Small intestine (tissue), 7 donors: ENCODE measurements at regions not wholly inside any gene's neighbourhood (a gene's known extent, or its start where the extent isn't known, plus 50 kb on each side); places are given as distances from the start of the nearest gene placed in this dataset.

Source experiments
- DNase-seq, 2 donors: peaks; one replicate each; pipeline versions ENCODE4 v3.0.0 to v3.0.0-alpha.2; 2013
- FAIRE-seq: peaks from 2 replicates; lab custom pipeline; 2012; peaks lifted over from hg19 to GRCh38; lab: Jason Lieb, UNC
- H3K27ac ChIP-seq, 3 donors: one replicate each; pipeline ENCODE4 v1.5.1; 2013; ENCODE audit warnings: low read length in 2 of 3, mild to moderate bottlenecking in 2 of 3, control low read depth in 1 of 3, inconsistent platforms in 1 of 3, low read depth in 1 of 3, moderate library complexity in 1 of 3
- H3K27me3 ChIP-seq, 3 donors: one replicate each; pipeline ENCODE4 v1.6.1; 2013; ENCODE audit warnings: low read length in 3 of 3, inconsistent platforms in 1 of 3; ENCODE audit not compliant: control insufficient read depth in 3 of 3, insufficient read depth in 3 of 3
- H3K36me3 ChIP-seq, 3 donors: one replicate each; pipeline ENCODE4 v1.6.1; 2013; ENCODE audit warnings: low read length in 3 of 3, inconsistent platforms in 1 of 3, low read depth in 1 of 3, mild to moderate bottlenecking in 1 of 3, moderate library complexity in 1 of 3; ENCODE audit not compliant: control insufficient read depth in 3 of 3, insufficient read depth in 2 of 3
- H3K4me1 ChIP-seq, 3 donors: one replicate each; pipeline ENCODE4 v1.6.1; 2013; ENCODE audit warnings: low read length in 2 of 3, inconsistent platforms in 1 of 3, low read depth in 1 of 3, mild to moderate bottlenecking in 1 of 3, moderate library complexity in 1 of 3; ENCODE audit not compliant: control insufficient read depth in 3 of 3, insufficient read depth in 2 of 3
- H3K4me3 ChIP-seq, 3 donors: one replicate each; pipeline ENCODE4 v1.5.1; 2013; ENCODE audit warnings: low read length in 3 of 3, control low read depth in 1 of 3, inconsistent platforms in 1 of 3, low read depth in 1 of 3, mild to moderate bottlenecking in 1 of 3, moderate library complexity in 1 of 3
- H3K9me3 ChIP-seq, 2 donors: one replicate each; pipeline ENCODE4 v1.6.1; 2013; ENCODE audit warnings: low read depth in 1 of 2, low read length in 1 of 2; ENCODE audit not compliant: control insufficient read depth in 2 of 2, insufficient read depth in 1 of 2
- WGBS, 3 donors: extraction: QIAGEN DNeasy Blood & Tissue Kit; methylation state at CpG; one replicate each; pipeline ENCODE4 v1.1.7; 2013; 5-methylcytosine and 5-hydroxymethylcytosine counted together
- donor health status: healthy with polysubstance abuse.
- donor health status: control.
- donor health status: control.
- donor health status: Bipolar disorder and iron deficiency.
- donor health status: healthy.

DNA sequence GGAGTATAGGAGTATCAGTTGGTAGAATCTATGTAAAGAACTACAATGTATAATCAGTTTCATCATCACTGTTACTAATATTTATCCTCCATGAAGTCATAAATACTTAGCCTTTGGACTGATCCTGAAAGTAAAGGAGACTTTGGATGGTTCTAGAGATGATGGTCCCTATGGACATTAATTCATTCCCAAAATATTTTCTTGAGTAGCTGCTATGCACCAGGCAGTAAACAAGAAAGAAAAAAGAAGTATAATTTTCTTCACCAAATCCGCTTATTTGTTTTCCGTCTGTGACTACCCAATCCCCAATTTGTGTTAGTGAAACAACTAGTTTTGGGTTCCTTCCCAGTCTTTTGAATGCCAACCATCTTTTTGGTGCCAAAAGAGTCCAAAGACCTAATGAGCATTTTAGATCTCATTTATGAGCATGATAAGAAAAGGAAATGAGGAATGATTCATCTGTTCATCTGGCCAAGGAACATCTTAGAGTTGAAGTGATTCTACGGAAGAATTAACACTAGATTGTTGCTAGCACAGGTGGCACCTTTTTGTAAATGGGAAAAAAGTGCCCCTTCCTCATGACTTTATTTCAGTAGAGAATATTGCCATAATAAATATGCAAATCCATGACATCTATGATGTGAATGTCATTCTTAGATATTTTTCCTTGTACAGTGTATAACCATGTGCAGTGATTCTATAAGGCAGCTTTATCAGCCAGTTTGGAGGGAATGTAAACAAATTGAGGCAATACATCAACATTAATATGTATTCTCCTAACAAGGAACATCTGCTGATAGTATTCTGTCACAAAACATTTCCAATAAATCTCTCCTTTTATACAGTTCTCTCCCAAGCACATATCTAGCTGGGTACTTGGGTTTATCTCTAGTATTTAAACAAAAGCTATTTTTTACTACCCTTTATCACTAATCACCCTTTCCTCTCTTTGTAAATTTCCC is 85.1 kb upstream of the CCDC91 start:
- Histone ChIP-seq H3K27ac (no peak overlapping the region), H3K36me3 (no peaks in the 10 kb centered on the region), H3K4me1 (no peaks in the 10 kb centered on the region), H3K4me3 (no peak overlapping the region), H3K27me3 (no peaks in the 10 kb centered on the region), H3K9me3 (no peaks in the 10 kb centered on the region)
- FAIRE-seq, result no peak
- DNase-seq, result no peak
- WGBS, 3 donors, result 72 to 86% (median 80%) methylated on average over 3 of the region's 3 CpGs

DNA sequence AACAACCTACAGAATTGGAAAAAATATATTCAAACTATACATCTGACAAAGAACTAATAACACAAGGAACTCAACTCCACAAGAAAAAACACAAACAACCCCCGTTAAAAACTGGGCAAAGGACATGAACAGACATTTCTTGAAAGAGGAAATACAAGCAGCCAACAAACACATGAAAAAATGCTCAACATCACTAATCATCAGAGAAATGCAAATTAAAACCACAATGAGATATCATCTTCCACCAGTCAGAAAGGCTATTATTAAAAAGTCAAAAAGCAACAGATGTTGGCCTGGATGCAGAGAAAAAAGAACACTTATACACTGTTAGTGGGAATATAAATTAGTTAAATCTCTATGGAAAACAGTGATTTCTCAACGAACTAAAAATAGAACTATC is 82.6 kb upstream of the CCDC91 start:
- Histone ChIP-seq H3K27me3 (no peaks in the 10 kb centered on the region), H3K9me3 (no peaks in the 10 kb centered on the region), H3K36me3 (no peaks in the 10 kb centered on the region), H3K4me3 (no peak overlapping the region), H3K4me1 (no peaks in the 10 kb centered on the region), H3K27ac (no peak overlapping the region)
- no peak for FAIRE-seq
- 60 to 69% (median 64%) methylated on average over 2 of the region's 2 CpGs for WGBS, 3 donors
- DNase-seq, result no peak

DNA sequence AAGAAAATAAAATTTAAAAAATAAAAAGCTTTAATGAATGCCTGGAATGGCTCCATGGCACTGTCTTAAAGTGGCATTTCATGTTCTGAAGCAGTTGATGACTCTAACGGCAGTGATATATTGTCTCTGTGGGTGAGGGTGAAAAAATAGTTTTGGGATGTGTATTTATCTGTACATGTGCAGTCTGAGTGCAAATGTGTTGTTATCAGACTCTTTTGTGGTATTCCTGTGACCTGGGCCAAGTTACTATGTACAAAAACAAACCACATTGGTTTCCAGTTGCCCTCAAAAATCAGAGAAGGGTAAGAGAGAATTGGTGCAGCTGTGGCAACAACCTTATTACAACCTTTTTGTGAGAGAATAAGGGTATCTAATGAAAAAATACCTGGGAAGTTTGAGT is 81.7 kb upstream of the CCDC91 start:
- Histone ChIP-seq H3K36me3 (no peaks in the 10 kb centered on the region), H3K27me3 (no peaks in the 10 kb centered on the region), H3K4me1 (no peaks in the 10 kb centered on the region), H3K27ac (no peak overlapping the region), H3K9me3 (no peaks in the 10 kb centered on the region), H3K4me3 (no peak overlapping the region)
- WGBS, 3 donors, result 70 to 85% (median 71%) methylated on average over 1 of the region's 1 CpG
- DNase-seq (no peak), FAIRE-seq (no peak)

DNA sequence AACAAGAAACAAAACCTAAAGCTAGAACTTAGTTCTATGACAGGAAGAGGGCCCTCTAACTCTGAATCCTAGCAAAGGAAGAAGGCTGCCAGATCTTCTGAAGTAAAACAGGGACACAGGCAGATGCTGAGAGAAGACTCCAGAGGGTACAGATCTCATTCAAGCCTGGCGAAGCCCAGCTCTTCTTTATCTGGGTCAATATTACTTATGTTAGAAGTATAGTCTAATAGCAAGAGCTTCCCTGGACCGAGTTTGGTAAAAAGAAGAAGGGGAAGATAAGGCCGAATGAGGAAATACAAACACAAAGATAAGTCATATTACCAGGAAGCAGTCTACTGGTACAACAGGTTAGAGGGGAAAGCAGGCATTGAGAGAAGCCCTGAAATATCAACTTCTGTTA is 79.9 kb upstream of the CCDC91 start:
- H3K4me1 ChIP-seq, result no peaks in the 10 kb centered on the region
- H3K36me3 ChIP-seq, result no peaks in the 10 kb centered on the region
- no peak for DNase-seq
- H3K4me3 ChIP-seq, result no peak overlapping the region
- H3K9me3 ChIP-seq, result no peaks in the 10 kb centered on the region
- H3K27me3 ChIP-seq, result no peaks in the 10 kb centered on the region
- no peak overlapping the region for H3K27ac ChIP-seq
- FAIRE-seq, result no peak
- WGBS, 3 donors, result 24 to 48% (median 34%) methylated on average over 3 of the region's 3 CpGs

DNA sequence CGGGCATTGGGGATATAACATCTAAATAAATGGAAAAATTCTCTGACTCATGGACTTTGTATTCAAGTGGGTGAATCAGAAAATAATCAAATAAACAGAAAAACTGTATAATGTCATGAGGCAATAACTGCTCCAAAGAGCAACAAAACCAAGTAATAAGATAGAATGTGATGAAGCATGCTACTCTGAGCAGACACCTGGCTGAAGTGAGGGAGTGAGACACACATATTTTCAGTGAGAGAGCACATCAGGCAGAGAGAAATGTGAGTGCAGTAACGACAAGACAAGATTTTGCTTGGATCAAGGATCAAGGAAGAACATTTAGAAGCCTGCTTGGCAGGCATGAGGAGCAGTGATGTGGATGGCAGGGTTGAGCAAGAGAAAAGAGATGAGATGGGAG is 75.8 kb upstream of the CCDC91 start:
- no peaks in the 10 kb centered on the region for H3K36me3 ChIP-seq
- no peaks in the 10 kb centered on the region for H3K27me3 ChIP-seq
- 57 to 73% (median 61%) methylated on average over 2 of the region's 2 CpGs for WGBS, 3 donors
- no peaks in the 10 kb centered on the region for H3K9me3 ChIP-seq
- no peak overlapping the region for H3K4me3 ChIP-seq
- FAIRE-seq (no peak), DNase-seq (no peak)
- H3K27ac ChIP-seq, result no peak overlapping the region
- no peaks in the 10 kb centered on the region for H3K4me1 ChIP-seq

DNA sequence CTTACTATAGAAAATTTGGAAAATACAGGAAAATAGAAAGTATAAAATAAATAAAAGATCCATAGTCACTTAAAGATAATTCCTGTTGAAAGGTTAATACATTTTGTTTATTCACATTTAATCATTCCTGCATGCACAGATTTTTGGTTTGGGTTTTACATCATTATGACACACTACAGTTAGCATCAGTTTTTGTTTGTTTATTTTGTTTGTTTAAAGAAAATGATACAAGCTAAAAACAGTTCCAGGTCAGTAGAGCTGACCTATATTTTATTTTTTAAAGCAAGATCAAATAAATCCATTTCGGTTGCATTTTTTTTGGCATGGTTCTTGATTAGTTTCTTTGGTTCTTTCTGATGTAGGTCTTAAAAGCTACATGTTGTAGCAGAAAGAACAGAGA is 68.8 kb upstream of the CCDC91 start:
- Histone ChIP-seq H3K36me3 (no peaks in the 10 kb centered on the region), H3K27ac (no peak overlapping the region), H3K4me3 (no peak overlapping the region), H3K9me3 (no peaks in the 10 kb centered on the region), H3K4me1 (no peaks in the 10 kb centered on the region), H3K27me3 (no peaks in the 10 kb centered on the region)
- WGBS, 3 donors, result 69 to 86% (median 75%) methylated on average over 1 of the region's 1 CpG
- DNase-seq (no peak), FAIRE-seq (no peak)

DNA sequence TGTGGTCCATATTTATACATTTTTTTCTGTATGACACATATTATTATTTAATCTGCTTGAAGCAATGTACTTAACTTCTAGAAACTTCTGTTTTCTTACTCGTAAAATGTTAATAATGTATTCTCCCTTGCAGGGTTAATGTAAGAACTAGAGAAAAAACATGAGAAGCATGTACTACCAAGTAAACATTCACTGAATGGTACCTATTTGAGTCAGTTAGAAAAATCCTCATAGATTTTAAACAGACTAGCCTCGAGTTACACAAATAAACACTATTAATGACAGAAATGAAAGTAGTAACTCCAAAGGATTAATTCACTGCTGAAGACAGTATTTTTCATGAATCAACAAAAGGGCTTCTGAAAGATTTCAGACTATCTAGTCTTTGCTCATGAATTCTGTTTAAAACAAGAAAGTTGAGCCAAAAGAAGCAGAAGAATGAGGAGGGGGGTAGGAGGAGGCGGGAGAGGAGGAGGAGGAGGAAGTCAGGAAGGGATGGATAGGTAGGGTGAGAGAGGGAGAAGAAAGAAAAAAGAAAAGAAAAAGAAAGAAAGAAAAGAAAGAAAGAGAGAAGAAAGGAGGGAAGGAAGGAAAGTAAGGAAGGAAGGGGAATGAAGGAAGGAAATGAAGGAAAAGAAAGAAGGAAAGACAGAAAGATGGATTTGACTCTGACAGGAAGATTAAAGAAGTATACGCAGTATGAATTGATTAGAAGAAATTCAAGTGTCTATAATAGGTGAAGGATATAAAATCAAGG is 68.2 kb upstream of the CCDC91 start:
- FAIRE-seq (no peak), DNase-seq (no peak)
- Histone ChIP-seq H3K27ac (no peak overlapping the region), H3K9me3 (no peaks in the 10 kb centered on the region), H3K27me3 (no peaks in the 10 kb centered on the region), H3K36me3 (no peaks in the 10 kb centered on the region), H3K4me1 (no peaks in the 10 kb centered on the region), H3K4me3 (no peak overlapping the region)
- WGBS, 3 donors, result 74 to 82% (median 77%) methylated on average over 4 of the region's 4 CpGs

DNA sequence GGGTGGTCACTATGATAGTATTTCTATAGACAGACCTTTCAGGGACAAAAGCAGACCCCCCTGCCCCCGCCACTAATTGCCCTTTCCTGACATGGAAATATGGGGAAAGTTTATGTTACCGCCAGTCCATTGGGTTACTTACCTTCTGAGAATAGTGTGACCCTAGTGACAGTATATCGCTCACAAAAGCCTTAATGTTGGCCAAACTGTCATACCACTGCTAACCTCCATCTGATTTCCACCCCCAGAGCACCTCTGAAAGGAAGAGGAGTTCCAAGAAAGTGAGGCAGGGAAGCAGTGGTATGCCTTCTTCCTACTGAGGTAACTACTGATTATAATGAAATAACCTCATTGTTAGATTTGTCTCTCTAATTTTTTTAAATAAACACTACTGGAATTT is 67.5 kb upstream of the CCDC91 start:
- 85 to 95% (median 91%) methylated on average over 3 of the region's 3 CpGs for WGBS, 3 donors
- DNase-seq (no peak), FAIRE-seq (no peak)

More for the DNA sequence above, 67.5 kb upstream of the CCDC91 start:
- no peaks in the 10 kb centered on the region for H3K36me3 ChIP-seq
- H3K27ac ChIP-seq, result no peak overlapping the region
- no peaks in the 10 kb centered on the region for H3K9me3 ChIP-seq
- no peaks in the 10 kb centered on the region for H3K27me3 ChIP-seq
- H3K4me1 ChIP-seq, result no peaks in the 10 kb centered on the region
- no peak overlapping the region for H3K4me3 ChIP-seq
